OCI-LY7 (cell line): ENCODE measurements at regions not wholly inside any gene's neighbourhood (a gene's known extent, or its start where the extent isn't known, plus 50 kb on each side); places are given as distances from the start of the nearest gene placed in this dataset.

Source experiments
- EZH2phosphoT487 ChIP-seq: fragments of 200-600 bp; sonication (generic); IDR thresholded peaks from 2 replicates; pipeline ENCODE4 v1.6.1; 2018; ENCODE audit warnings: low read depth, borderline replicate concordance, mild to moderate bottlenecking, mixed run types, antibody characterized with exemption, low read length, moderate library complexity, mixed read lengths
- TF ChIP-seq, protein P1 (sequence below): fragments of 200-600 bp; sonication (generic); conservative IDR thresholded peaks from 2 replicates; pipeline ENCODE4 v1.5.1; 2014; ENCODE audit warnings: mild to moderate bottlenecking, antibody characterized with exemption, low read length, moderate library complexity, mixed read lengths

DNA sequence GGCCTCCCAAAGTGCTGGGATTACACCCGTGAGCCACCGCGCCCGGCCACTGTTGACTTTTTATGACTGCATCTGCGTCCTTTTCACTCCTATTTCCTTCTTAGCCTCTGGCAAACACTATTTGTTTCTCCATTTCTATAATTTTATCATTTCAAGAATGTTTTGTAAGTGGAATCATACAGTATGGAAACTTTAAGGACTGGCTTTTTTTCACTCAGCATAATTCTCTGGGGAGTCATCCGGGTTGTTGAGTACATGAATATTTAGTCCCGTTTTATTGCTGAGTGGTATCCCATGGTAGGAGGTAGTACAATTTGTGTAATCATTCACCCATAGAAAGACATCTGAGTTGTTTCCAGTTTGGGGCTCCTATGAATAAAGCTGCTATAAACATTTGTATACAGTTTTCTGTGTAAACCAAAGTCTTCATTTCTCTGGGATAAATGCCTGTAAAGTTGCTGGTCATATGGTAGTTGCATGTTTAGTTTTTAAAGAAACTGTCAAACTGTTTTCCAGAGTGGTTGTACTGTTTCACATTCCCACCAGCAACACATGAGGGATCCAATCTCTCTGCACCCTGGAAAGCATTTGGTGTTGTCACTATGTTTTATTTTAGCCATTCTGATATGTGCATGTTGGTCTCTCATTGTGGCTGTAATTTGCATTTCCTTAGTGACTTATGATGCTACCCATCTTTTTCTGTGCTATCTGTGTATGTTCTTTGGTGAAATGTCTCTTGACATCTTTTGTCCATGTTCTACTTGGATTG, 139.6 kb upstream of the EEPD1 start:
- TF ChIP-seq, protein P1, sequence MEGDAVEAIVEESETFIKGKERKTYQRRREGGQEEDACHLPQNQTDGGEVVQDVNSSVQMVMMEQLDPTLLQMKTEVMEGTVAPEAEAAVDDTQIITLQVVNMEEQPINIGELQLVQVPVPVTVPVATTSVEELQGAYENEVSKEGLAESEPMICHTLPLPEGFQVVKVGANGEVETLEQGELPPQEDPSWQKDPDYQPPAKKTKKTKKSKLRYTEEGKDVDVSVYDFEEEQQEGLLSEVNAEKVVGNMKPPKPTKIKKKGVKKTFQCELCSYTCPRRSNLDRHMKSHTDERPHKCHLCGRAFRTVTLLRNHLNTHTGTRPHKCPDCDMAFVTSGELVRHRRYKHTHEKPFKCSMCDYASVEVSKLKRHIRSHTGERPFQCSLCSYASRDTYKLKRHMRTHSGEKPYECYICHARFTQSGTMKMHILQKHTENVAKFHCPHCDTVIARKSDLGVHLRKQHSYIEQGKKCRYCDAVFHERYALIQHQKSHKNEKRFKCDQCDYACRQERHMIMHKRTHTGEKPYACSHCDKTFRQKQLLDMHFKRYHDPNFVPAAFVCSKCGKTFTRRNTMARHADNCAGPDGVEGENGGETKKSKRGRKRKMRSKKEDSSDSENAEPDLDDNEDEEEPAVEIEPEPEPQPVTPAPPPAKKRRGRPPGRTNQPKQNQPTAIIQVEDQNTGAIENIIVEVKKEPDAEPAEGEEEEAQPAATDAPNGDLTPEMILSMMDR: no peak
- TF ChIP-seq EZH2phosphoT487: no peak
